ENCODE measurements at regions not wholly inside any gene's neighbourhood (a gene's known extent, or its start where the extent isn't known, plus 50 kb on each side); places are given as distances from the start of the nearest gene placed in this dataset.

- Histone ChIP-seq H3K4me2 (ENCODE audit: low read length) (peak overlapping the region; percentile 19), H3K14ac (ENCODE audit: low read length) (no peak overlapping the region), H3K4ac (ENCODE audit: low read depth, low read length) (no peak overlapping the region), H3K36me3 (ENCODE audit: control insufficient read depth in 1 of 2, insufficient read depth in 2 of 2, low read length in 2 of 2) (no peaks in the 10 kb centered on the region), H3K4me1 (ENCODE audit: control insufficient read depth in 1 of 2, insufficient read depth in 2 of 2, low read length in 2 of 2) (no peaks in the 10 kb centered on the region), H4K91ac (ENCODE audit: low read depth, low read length) (no peak overlapping the region), H3K27ac (ENCODE audit: low read depth, low read length) (no peak overlapping the region), H3K9me3 (ENCODE audit: insufficient read depth, low read depth, low read length) (no peaks in the 10 kb centered on the region), H2BK12ac (ENCODE audit: low read length) (no peak overlapping the region), H3K79me2 (ENCODE audit: control insufficient read depth, insufficient read depth, low read length, poor library complexity) (no peaks in the 10 kb centered on the region), H3K18ac (ENCODE audit: low read length) (no peak overlapping the region), H2BK5ac (ENCODE audit: low read depth, low read length, poor library complexity) (no peak overlapping the region), H3K23ac (ENCODE audit: low read length) (no peak overlapping the region), H4K8ac (ENCODE audit: low read depth, low read length) (no peak overlapping the region), H2AK5ac (ENCODE audit: low read length) (no peak overlapping the region), H4K12ac (ENCODE audit: low read depth, low read length) (no peak overlapping the region), H3K27me3 (ENCODE audit: insufficient read depth, low read length) (no peaks in the 10 kb centered on the region), H3K9ac (ENCODE audit: low read length) (no peak overlapping the region), H3K79me1 (ENCODE audit: low read length) (no peaks in the 10 kb centered on the region), H3K4me3 (ENCODE audit: low read depth, low read length) (no peak overlapping the region), H2AFZ (ENCODE audit: insufficient read depth, low read length, poor library complexity) (no peak overlapping the region), H2BK120ac (ENCODE audit: insufficient read depth, low read length, poor library complexity) (no peak overlapping the region)
- no CpG with 5 or more reads among the region's 4 CpGs for WGBS (ENCODE audit: extremely low coverage, insufficient coverage, insufficient read length)
- DNase-seq, result peak in 1 of 2 donors; percentile 17
These were observed 167.0 kb upstream of the RPL34 start for GRCh38 chr4:108453366-108453765.

DNA sequence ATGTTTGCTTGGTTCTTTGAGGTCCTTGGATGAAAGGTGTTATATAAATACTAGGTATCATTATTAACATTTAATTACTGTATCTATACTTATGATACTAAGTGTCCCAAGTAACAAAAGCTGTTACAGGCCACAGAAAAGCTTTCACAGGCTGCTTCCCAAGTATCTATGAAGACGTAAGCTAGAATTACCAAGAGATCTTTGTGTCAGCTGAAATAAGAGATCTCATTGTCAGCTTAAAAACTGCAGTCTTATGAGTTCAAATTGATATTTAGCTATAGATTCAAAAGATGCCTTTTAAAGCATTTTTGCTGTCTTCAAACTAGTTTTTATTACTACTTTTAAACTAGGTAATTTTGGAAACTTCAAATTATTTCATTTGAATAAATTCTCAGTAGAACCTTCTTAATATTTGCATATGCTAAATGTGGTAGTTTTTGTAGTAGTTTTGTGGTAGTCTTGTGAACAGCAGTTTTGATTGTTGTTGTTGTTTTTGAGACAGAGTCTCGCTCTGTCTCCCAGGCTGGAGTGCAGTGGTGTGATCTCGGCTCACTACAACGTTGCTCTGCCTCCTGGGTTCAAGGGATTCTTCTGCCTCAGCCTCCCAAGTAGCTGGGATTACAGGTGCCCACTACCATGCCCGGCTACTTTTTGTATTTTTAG lies 170.0 kb upstream of the RPL34 start:
- Histone ChIP-seq H3K23ac (ENCODE audit: low read length) (no peak overlapping the region), H2BK5ac (ENCODE audit: low read depth, low read length, poor library complexity) (no peak overlapping the region), H4K12ac (ENCODE audit: low read depth, low read length) (no peak overlapping the region), H3K9me3 (ENCODE audit: insufficient read depth, low read depth, low read length) (no peaks in the 10 kb centered on the region), H3K27me3 (ENCODE audit: insufficient read depth, low read length) (no peaks in the 10 kb centered on the region), H3K14ac (ENCODE audit: low read length) (no peak overlapping the region), H2BK120ac (ENCODE audit: insufficient read depth, low read length, poor library complexity) (no peak overlapping the region), H2AFZ (ENCODE audit: insufficient read depth, low read length, poor library complexity) (no peak overlapping the region), H3K18ac (ENCODE audit: low read length) (no peak overlapping the region), H3K4ac (ENCODE audit: low read depth, low read length) (no peak overlapping the region), H3K79me1 (ENCODE audit: low read length) (no peaks in the 10 kb centered on the region), H3K4me1 (ENCODE audit: control insufficient read depth in 1 of 2, insufficient read depth in 2 of 2, low read length in 2 of 2) (peaks cover 0 to 6% of the 10 kb centered on the region in 2 experiments), H4K8ac (ENCODE audit: low read depth, low read length) (no peak overlapping the region), H2BK12ac (ENCODE audit: low read length) (no peak overlapping the region), H3K4me3 (ENCODE audit: low read depth, low read length) (no peak overlapping the region), H4K91ac (ENCODE audit: low read depth, low read length) (no peak overlapping the region), H2AK5ac (ENCODE audit: low read length) (no peak overlapping the region), H3K4me2 (ENCODE audit: low read length) (no peak overlapping the region), H3K79me2 (ENCODE audit: control insufficient read depth, insufficient read depth, low read length, poor library complexity) (no peaks in the 10 kb centered on the region), H3K9ac (ENCODE audit: low read length) (no peak overlapping the region), H3K27ac (ENCODE audit: low read depth, low read length) (no peak overlapping the region), H3K36me3 (ENCODE audit: control insufficient read depth in 1 of 2, insufficient read depth in 2 of 2, low read length in 2 of 2) (no peaks in the 10 kb centered on the region)
- DNase-seq, result no peak
- no CpG with 5 or more reads among the region's 5 CpGs for WGBS (ENCODE audit: extremely low coverage, insufficient coverage, insufficient read length)

DNA sequence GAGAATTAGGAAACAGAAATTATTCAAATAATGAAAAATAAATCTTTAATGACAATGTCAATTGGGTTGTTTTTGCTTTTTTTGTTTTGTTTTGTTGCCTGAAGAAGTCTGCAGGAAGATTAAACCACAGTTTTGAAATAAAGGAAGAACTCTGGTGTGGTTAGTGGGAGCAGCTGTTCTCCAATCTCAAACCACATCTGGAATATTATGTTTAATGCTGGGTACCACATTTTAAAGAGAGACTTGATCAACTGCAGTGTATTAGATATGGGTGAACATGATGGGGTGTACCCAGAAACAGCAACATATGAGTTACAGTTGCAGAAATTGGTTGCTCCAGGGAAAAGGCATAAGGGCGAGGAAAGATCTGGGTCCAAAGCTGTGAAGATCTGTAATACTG lies 171.2 kb upstream of the RPL34 start:
- Histone ChIP-seq H4K12ac (ENCODE audit: low read depth, low read length) (no peak overlapping the region), H3K4me3 (ENCODE audit: low read depth, low read length) (no peak overlapping the region), H3K18ac (ENCODE audit: low read length) (no peak overlapping the region), H2BK12ac (ENCODE audit: low read length) (no peak overlapping the region), H2BK120ac (ENCODE audit: insufficient read depth, low read length, poor library complexity) (no peak overlapping the region), H3K79me2 (ENCODE audit: control insufficient read depth, insufficient read depth, low read length, poor library complexity) (no peaks in the 10 kb centered on the region), H4K8ac (ENCODE audit: low read depth, low read length) (no peak overlapping the region), H3K23ac (ENCODE audit: low read length) (no peak overlapping the region), H2BK5ac (ENCODE audit: low read depth, low read length, poor library complexity) (no peak overlapping the region), H3K4me2 (ENCODE audit: low read length) (no peak overlapping the region), H3K4me1 (ENCODE audit: control insufficient read depth in 1 of 2, insufficient read depth in 2 of 2, low read length in 2 of 2) (peaks cover 0 to 6% of the 10 kb centered on the region in 2 experiments), H4K91ac (ENCODE audit: low read depth, low read length) (no peak overlapping the region), H3K14ac (ENCODE audit: low read length) (no peak overlapping the region), H3K9me3 (ENCODE audit: insufficient read depth, low read depth, low read length) (no peaks in the 10 kb centered on the region), H3K27me3 (ENCODE audit: insufficient read depth, low read length) (no peaks in the 10 kb centered on the region), H3K27ac (ENCODE audit: low read depth, low read length) (no peak overlapping the region), H2AFZ (ENCODE audit: insufficient read depth, low read length, poor library complexity) (no peak overlapping the region), H3K9ac (ENCODE audit: low read length) (no peak overlapping the region), H3K36me3 (ENCODE audit: control insufficient read depth in 1 of 2, insufficient read depth in 2 of 2, low read length in 2 of 2) (no peaks in the 10 kb centered on the region), H3K79me1 (ENCODE audit: low read length) (no peaks in the 10 kb centered on the region), H3K4ac (ENCODE audit: low read depth, low read length) (no peak overlapping the region), H2AK5ac (ENCODE audit: low read length) (no peak overlapping the region)
- no peak for DNase-seq
- WGBS (ENCODE audit: extremely low coverage, insufficient coverage, insufficient read length), result no CpG with 5 or more reads among the region's 1 CpG

GRCh38 chr4:108446556-108446955 lies 173.8 kb upstream of the RPL34 start:
- H4K8ac ChIP-seq (ENCODE audit: low read depth, low read length), result peak overlapping the region; percentile 33
- H3K4me1 ChIP-seq (ENCODE audit: control insufficient read depth in 1 of 2, insufficient read depth in 2 of 2, low read length in 2 of 2), result peaks cover 0 to 6% of the 10 kb centered on the region in 2 experiments
- no CpG with 5 or more reads among the region's 7 CpGs for WGBS (ENCODE audit: extremely low coverage, insufficient coverage, insufficient read length)
- H2BK120ac ChIP-seq (ENCODE audit: insufficient read depth, low read length, poor library complexity), result no peak overlapping the region
- no peaks in the 10 kb centered on the region for H3K79me1 ChIP-seq (ENCODE audit: low read length)
- no peak overlapping the region for H3K18ac ChIP-seq (ENCODE audit: low read length)
- H3K9me3 ChIP-seq (ENCODE audit: insufficient read depth, low read depth, low read length), result no peaks in the 10 kb centered on the region
- H2BK12ac ChIP-seq (ENCODE audit: low read length), result no peak overlapping the region
- no peaks in the 10 kb centered on the region for H3K27me3 ChIP-seq (ENCODE audit: insufficient read depth, low read length)
- H2AK5ac ChIP-seq (ENCODE audit: low read length), result no peak overlapping the region
- peak overlapping the region; percentile 12 for H4K12ac ChIP-seq (ENCODE audit: low read depth, low read length)
- H3K4ac ChIP-seq (ENCODE audit: low read depth, low read length), result no peak overlapping the region
- no peak overlapping the region for H3K4me3 ChIP-seq (ENCODE audit: low read depth, low read length)
- no peak overlapping the region for H3K9ac ChIP-seq (ENCODE audit: low read length)
- H2BK5ac ChIP-seq (ENCODE audit: low read depth, low read length, poor library complexity), result no peak overlapping the region
- no peak overlapping the region for H4K91ac ChIP-seq (ENCODE audit: low read depth, low read length)
- no peak overlapping the region for H3K23ac ChIP-seq (ENCODE audit: low read length)
- DNase-seq, result peak; percentile 16 to 26
- H3K14ac ChIP-seq (ENCODE audit: low read length), result no peak overlapping the region
- no peaks in the 10 kb centered on the region for H3K79me2 ChIP-seq (ENCODE audit: control insufficient read depth, insufficient read depth, low read length, poor library complexity)
- no peak overlapping the region for H3K27ac ChIP-seq (ENCODE audit: low read depth, low read length)
- no peak overlapping the region for H3K4me2 ChIP-seq (ENCODE audit: low read length)
- H2AFZ ChIP-seq (ENCODE audit: insufficient read depth, low read length, poor library complexity), result no peak overlapping the region
- H3K36me3 ChIP-seq (ENCODE audit: control insufficient read depth in 1 of 2, insufficient read depth in 2 of 2, low read length in 2 of 2), result no peaks in the 10 kb centered on the region

All from trophoblast cell (in vitro differentiated cells and primary cell).